ENCODE measurements at regions not wholly inside any gene's neighbourhood (a gene's known extent, or its start where the extent isn't known, plus 50 kb on each side); places are given as distances from the start of the nearest gene placed in this dataset.
A peak's percentile ranks its signal among the peaks of the same experiment; 100 is the strongest.

- no peak overlapping the region for H3K27ac ChIP-seq (ENCODE audit: low read length)
- peaks cover 0 to 4% of the 10 kb centered on the region in 2 donors for H3K4me1 Mint-ChIP-seq
- no peak overlapping the region for H3K4me3 ChIP-seq (ENCODE audit: low read length)
- H3K9me3 ChIP-seq (ENCODE audit: control insufficient read depth, insufficient read depth, low read length), result no peaks in the 10 kb centered on the region
- peak; percentile 65 for TF ChIP-seq CTCF (IDR thresholded peaks at IDR 0.05)
- peak; percentile 68 to 85 (median 83) for ATAC-seq
- peak in 1 of 2 donors; percentile 65 for DNase-seq
- H3K4me3 Mint-ChIP-seq, result no peak overlapping the region
- H3K27me3 ChIP-seq (ENCODE audit: control insufficient read depth, insufficient read depth, low read length), result no peaks in the 10 kb centered on the region
- no peaks in the 10 kb centered on the region for H3K36me3 Mint-ChIP-seq
- H3K36me3 ChIP-seq (ENCODE audit: control insufficient read depth, insufficient read depth, low read length), result no peaks in the 10 kb centered on the region
- 11% methylated on average over 6 of the region's 8 CpGs for WGBS (ENCODE audit: insufficient coverage)
- no peaks in the 10 kb centered on the region for H3K9me3 Mint-ChIP-seq
- H3K27me3 Mint-ChIP-seq (ENCODE audit: low read depth in 2 of 2), result peaks cover 8 to 36% of the 10 kb centered on the region in 2 donors
- H3K4me1 ChIP-seq (ENCODE audit: control insufficient read depth, insufficient read depth, low read length), result no peaks in the 10 kb centered on the region
- no peak overlapping the region for H3K27ac Mint-ChIP-seq
- intact Hi-C loops (cut with micrococcal nuclease), result loop anchor here (1.0 to 5.0 kb wide), 3 partner anchors 126 to 681 kb away; no protein-coding TSS in a partner anchor
Observed at GRCh38 chr5:152505442-152506042, 100.5 kb upstream of the NMUR2 start.

- intact Hi-C loops (cut with micrococcal nuclease), result no loop called here
- no peak for DNase-seq
- Histone ChIP-seq H3K4me3 (ENCODE audit: low read length) (no peak overlapping the region), H3K27me3 (ENCODE audit: control insufficient read depth, insufficient read depth, low read length) (no peaks in the 10 kb centered on the region), H3K27ac (ENCODE audit: low read length) (no peak overlapping the region), H3K9me3 (ENCODE audit: control insufficient read depth, insufficient read depth, low read length) (no peaks in the 10 kb centered on the region), H3K4me1 (ENCODE audit: control insufficient read depth, insufficient read depth, low read length) (no peaks in the 10 kb centered on the region), H3K36me3 (ENCODE audit: control insufficient read depth, insufficient read depth, low read length) (no peaks in the 10 kb centered on the region)
- 96% methylated on average over 5 of the region's 5 CpGs for WGBS (ENCODE audit: insufficient coverage)
- no peaks in the 10 kb centered on the region for H3K36me3 Mint-ChIP-seq
- H3K4me3 Mint-ChIP-seq, result no peak overlapping the region
- ATAC-seq, result no peak
- H3K9me3 Mint-ChIP-seq, result no peaks in the 10 kb centered on the region
- TF ChIP-seq CTCF (IDR thresholded peaks at IDR 0.05), result no peak
- H3K27me3 Mint-ChIP-seq (ENCODE audit: low read depth in 2 of 2), result peaks cover 11 to 39% of the 10 kb centered on the region in 2 donors
- H3K27ac Mint-ChIP-seq, result no peak overlapping the region
- H3K4me1 Mint-ChIP-seq, result no peaks in the 10 kb centered on the region
Observed at GRCh38 chr5:152511120-152511519, 106.0 kb upstream of the NMUR2 start.

- Histone ChIP-seq H3K27me3 (ENCODE audit: control insufficient read depth, insufficient read depth, low read length) (no peaks in the 10 kb centered on the region), H3K9me3 (ENCODE audit: control insufficient read depth, insufficient read depth, low read length) (no peaks in the 10 kb centered on the region), H3K27ac (ENCODE audit: low read length) (no peak overlapping the region), H3K4me3 (ENCODE audit: low read length) (no peak overlapping the region), H3K36me3 (ENCODE audit: control insufficient read depth, insufficient read depth, low read length) (no peaks in the 10 kb centered on the region), H3K4me1 (ENCODE audit: control insufficient read depth, insufficient read depth, low read length) (no peaks in the 10 kb centered on the region)
- H3K27me3 Mint-ChIP-seq (ENCODE audit: low read depth in 2 of 2), result peaks cover 13 to 34% of the 10 kb centered on the region in 2 donors
- intact Hi-C loops (cut with micrococcal nuclease), result no loop called here
- WGBS (ENCODE audit: insufficient coverage), result 81% methylated on average over 7 of the region's 7 CpGs
- no peak overlapping the region for H3K4me3 Mint-ChIP-seq
- no peaks in the 10 kb centered on the region for H3K36me3 Mint-ChIP-seq
- H3K9me3 Mint-ChIP-seq, result no peaks in the 10 kb centered on the region
- no peak for ATAC-seq
- no peak for TF ChIP-seq CTCF (IDR thresholded peaks at IDR 0.05)
- no peak for DNase-seq
- no peaks in the 10 kb centered on the region for H3K4me1 Mint-ChIP-seq
- H3K27ac Mint-ChIP-seq, result no peak overlapping the region
Observed at GRCh38 chr5:152511531-152512132, 106.6 kb upstream of the NMUR2 start.

Data from natural killer cell (primary cell).